Endothelial cell of umbilical vein (primary cell): ENCODE measurements at regions not wholly inside any gene's neighbourhood (a gene's known extent, or its start where the extent isn't known, plus 50 kb on each side); places are given as distances from the start of the nearest gene placed in this dataset.

Experiments used
- EZH2 ChIP-seq: IDR thresholded peaks from 2 replicates; pipeline ENCODE4 v1.6.1; 2012; ENCODE audit warnings: borderline replicate concordance, low read depth, mild to moderate bottlenecking, moderate library complexity, low read length, inconsistent platforms; ENCODE audit not compliant: severe bottlenecking
- POLR2AphosphoS5 ChIP-seq: IDR thresholded peaks from 2 replicates; pipeline ENCODE4 v1.6.1; 2012; ENCODE audit warnings: low read depth, mild to moderate bottlenecking, control low read depth, low read length, moderate library complexity; ENCODE audit not compliant: insufficient read depth
- TF ChIP-seq, protein P1 (sequence below), 2 donors: IDR thresholded peaks; 1 replicate in 1 of 2; 2 replicates in 1 of 2; pipeline ENCODE4 v1.5.1; 2011; ENCODE audit warnings: low read length in 2 of 2, mild to moderate bottlenecking in 2 of 2, moderate library complexity in 2 of 2, control low read depth in 1 of 2, inconsistent platforms in 1 of 2, low read depth in 1 of 2; ENCODE audit not compliant: insufficient read depth in 1 of 2; ENCODE audit errors: extremely low read depth in 1 of 2

DNA sequence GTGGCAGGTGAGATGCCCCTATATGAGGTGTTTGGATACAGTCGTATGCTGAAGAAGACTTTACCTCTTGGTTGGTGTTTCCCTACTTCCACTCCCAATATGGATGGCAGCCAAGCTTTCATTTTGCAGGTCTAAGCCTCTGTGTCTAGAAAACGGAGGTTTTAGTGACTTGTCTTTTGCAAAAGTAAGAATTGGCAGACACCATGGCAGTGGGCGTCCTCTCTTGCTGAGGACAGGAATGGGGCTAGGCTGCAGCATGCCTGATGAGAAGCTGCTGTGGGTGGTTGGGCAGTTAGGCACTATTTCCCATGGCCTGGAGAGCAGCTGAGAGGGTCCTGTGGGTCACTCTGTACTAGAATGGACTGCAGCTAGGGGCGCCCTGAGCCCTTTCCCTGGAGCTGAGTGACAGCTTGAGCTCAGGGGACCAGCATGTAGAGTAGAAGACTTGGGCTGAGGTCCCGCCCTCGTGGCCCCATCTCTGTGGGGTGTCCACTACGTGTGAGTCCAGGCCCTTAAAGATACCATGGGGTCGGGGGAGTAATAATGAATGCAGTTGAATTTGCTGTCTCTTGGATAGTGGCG lies 127.4 kb downstream of the CDH26 start:
- TF ChIP-seq EZH2: no peak
- no peak for TF ChIP-seq POLR2AphosphoS5
- TF ChIP-seq, protein P1, sequence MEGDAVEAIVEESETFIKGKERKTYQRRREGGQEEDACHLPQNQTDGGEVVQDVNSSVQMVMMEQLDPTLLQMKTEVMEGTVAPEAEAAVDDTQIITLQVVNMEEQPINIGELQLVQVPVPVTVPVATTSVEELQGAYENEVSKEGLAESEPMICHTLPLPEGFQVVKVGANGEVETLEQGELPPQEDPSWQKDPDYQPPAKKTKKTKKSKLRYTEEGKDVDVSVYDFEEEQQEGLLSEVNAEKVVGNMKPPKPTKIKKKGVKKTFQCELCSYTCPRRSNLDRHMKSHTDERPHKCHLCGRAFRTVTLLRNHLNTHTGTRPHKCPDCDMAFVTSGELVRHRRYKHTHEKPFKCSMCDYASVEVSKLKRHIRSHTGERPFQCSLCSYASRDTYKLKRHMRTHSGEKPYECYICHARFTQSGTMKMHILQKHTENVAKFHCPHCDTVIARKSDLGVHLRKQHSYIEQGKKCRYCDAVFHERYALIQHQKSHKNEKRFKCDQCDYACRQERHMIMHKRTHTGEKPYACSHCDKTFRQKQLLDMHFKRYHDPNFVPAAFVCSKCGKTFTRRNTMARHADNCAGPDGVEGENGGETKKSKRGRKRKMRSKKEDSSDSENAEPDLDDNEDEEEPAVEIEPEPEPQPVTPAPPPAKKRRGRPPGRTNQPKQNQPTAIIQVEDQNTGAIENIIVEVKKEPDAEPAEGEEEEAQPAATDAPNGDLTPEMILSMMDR (IDR thresholded peaks at IDR 0.05; ENCODE audit: extremely low read depth in 1 of 2, insufficient read depth in 1 of 2, low read depth in 1 of 2, low read length in 2 of 2): no peak
